NCI-H524 (cell line): ENCODE measurements at regions not wholly inside any gene's neighbourhood (a gene's known extent, or its start where the extent isn't known, plus 50 kb on each side); places are given as distances from the start of the nearest gene placed in this dataset.
A peak's percentile ranks its signal among the peaks of the same experiment; 100 is the strongest.

Experiments
- DNase-seq, 2 experiments: peaks; one replicate each; lab custom pipeline; 2025; lab: John Stamatoyannopoulos, UW

DNA sequence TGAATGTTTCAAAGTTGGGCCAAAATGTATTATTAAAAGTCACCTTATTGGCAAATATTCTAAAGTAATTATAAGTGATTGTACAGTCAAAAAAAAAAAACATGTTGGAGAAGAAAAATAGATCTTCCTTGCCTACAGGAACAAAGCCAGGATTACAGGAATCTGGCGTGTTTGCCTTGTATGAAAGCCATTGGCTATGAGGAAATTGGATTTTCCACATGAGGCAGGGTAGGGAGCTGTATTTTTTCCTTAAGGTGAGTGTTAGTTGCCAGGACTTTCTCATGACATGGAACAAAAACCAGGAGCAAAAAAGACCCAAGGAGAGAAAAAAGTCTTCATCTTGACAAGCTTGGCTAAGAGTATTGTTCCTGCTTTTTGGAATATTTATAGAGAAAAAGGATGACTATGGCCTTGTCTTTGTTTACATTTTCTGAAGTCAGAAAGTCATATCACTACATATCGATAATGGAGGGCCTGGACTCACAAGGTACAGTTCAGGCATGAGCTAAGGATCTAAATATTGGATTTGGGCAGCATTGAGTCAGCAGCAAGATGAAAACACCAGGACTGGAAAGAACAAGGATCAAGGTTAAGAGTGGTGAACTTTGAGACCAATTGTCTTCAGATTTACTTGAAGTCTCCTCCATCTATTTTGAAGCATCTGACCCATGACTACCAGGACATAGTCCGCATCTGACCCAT lies 68.4 kb upstream of the FLRT2 start:
- DNase-seq = no peak

- DNase-seq = peak in 1 of 2 experiments; percentile 34
Measured at GRCh38 chr14:85463512-85463911, 66.4 kb upstream of the FLRT2 start.

DNA sequence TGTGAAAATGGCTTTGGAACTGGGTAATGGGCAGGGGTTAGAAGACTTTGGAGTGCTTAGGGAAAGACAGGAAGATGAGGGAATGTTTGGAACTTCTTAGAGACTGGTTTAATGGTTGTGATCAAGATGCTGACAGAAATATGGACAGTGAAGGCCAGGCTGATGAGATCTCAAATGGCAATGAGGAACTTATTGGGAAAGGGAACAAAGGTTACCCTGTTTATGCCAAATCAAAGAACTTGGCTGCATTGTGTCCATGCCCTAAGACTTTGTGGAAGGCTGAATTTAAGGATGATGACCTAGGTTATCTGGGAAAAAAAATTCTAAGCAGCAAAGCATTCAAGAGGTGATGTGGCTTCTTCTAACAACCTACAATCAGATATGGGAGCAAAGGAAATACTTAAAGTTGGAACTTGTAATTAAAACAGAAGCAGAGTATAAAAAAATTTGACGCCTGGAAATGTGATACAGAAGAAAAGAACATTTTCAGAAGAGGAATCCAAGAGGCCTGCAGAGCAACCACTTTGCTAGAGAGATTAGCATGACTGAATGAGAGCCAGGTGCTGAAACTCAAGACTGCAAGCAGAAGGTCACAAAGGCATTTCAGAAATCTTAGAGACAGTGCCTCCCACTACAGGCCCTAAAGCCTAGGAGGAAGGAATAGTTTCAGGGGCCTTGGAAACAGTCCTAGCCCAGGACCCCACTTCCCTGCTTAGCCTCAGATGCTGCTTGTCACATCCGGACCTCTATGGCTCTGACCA lies 65.6 kb upstream of the FLRT2 start:
- peak in 1 of 2 experiments; percentile 16 for DNase-seq

DNA sequence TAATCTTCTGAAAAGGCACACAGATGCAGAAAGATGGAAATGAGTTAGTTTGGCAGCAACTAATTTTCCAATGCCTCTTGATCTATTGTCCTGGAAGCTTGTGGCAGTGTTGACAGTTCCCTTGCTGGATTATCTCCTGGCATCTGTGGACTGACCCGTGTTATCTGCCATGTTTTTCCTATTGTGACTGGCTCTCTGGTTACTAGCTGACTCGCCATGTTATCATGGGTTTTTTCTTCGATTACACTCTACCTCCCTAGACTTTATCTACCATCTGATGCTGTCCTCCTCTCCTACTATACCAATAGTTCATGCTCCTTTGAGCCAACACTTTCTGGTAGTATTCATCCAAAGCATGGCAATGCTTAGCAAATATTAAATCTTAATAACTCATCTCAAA lies 63.3 kb upstream of the FLRT2 start:
- no peak for DNase-seq

DNA sequence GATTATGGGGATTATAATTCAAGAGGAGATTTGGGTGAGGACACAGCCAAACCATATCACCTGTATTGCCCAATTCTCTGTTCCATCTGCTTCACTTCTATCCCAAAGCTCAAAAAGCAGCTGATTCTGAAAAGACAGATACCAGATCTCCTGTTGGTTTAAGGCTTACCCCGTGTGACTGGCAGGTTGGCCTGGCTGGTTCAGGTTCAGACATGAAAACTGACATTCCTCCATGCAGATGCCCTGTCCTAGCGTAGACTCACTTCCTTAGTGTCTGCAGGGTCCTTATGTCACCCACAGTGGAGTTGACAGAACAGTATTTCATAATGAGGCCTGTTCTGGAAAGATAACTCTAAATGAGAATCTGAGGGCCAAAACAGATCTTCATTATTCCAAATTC lies 61.1 kb upstream of the FLRT2 start:
- no peak for DNase-seq

- DNase-seq = no peak
Measured at GRCh38 chr14:85471156-85471555, 58.8 kb upstream of the FLRT2 start.

GRCh38 chr14:85471744-85472143 lies 58.2 kb upstream of the FLRT2 start:
- DNase-seq = no peak

DNA sequence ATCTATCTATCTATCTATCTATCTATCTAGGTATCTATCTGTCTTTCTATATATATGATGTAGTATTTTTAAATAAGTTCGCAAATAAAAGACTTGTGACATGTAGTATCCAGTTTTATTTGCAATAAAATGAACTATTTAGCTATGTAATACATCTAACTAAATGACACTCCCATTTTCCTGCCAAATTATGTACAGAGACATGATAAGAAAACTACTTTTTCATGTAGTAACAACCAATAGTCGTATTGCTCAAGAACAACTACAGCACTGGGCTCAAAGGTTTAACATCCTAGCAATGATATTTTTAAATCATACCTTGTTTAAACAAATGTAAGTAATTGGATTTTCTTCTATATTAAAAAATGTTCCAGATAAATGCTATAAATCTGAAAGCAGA lies 55.5 kb upstream of the FLRT2 start:
- DNase-seq = no peak

DNA sequence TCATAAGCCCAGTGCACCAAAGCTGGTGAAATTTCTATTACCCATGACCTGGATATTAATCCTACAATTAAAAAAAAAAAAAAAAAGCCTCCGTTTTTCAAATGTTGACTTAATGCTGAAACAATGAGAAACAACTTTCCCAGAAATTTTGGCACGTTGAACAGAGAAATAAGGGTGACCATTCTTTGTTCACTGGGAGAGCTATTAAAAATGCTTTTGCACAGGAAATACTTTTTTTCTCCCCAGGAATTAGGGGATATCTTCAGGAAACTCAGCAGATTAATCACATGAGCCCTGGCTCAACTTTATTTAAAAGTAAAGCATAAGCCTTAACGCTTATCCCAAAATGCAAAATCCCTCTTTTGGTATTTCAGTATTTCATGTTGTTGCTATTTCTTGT lies 54.8 kb upstream of the FLRT2 start:
- DNase-seq = no peak

DNA sequence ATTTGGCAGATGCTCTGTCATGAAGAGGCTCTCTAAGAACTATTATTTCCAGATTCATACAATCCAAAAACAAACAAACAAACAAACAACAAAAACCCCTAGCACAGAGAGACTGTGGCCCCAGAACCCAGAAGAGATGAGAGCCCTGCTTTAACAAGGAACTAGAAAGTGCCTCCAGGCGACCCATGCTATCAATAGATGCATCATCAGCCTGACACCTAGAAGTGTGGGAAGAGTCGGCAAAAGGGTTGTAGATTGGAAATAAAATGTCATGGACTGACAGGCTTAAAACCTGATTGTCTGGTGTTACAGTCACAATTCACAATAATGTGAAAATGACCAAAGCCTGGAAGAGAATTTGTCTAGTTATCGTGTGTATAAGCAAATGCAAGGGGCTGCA lies 50.6 kb upstream of the FLRT2 start:
- DNase-seq = no peak

GRCh38 chr14:85479771-85480170 lies 50.2 kb upstream of the FLRT2 start:
- no peak for DNase-seq
